GM18508 (cell line): ENCODE measurements at regions not wholly inside any gene's neighbourhood (a gene's known extent, or its start where the extent isn't known, plus 50 kb on each side); places are given as distances from the start of the nearest gene placed in this dataset.

Experiments used
- ATAC-seq: cut with Tn5 transposase; IDR thresholded peaks from one replicate; pipeline ENCODE4 v1.9.1; 2021; ENCODE audit warnings: moderate number of reproducible peaks; ENCODE audit not compliant: insufficient read depth, unreplicated experiment

- no peak for ATAC-seq
Observed at GRCh38 chr6:74785236-74785635, 420.6 kb downstream of the COL12A1 start.

GRCh38 chr6:74782346-74782745 is 423.5 kb downstream of the COL12A1 start:
- no peak for ATAC-seq

- no peak for ATAC-seq
Observed at GRCh38 chr6:74780831-74781230, 425.0 kb downstream of the COL12A1 start.

- no peak for ATAC-seq
Observed at GRCh38 chr6:74768738-74769137, 437.1 kb downstream of the COL12A1 start.

- no peak for ATAC-seq
Observed at GRCh38 chr6:74768120-74768519, 437.7 kb downstream of the COL12A1 start.

GRCh38 chr6:74765486-74765885 is 440.4 kb downstream of the COL12A1 start:
- no peak for ATAC-seq

- no peak for ATAC-seq
Observed at GRCh38 chr6:74764486-74764885, 441.4 kb downstream of the COL12A1 start.

GRCh38 chr6:74762841-74763240 is 443.0 kb downstream of the COL12A1 start:
- ATAC-seq = no peak

- ATAC-seq = no peak
Observed at GRCh38 chr6:74757813-74758212, 448.0 kb downstream of the COL12A1 start.

GRCh38 chr6:74756923-74757322 is 448.9 kb downstream of the COL12A1 start:
- ATAC-seq = no peak

- ATAC-seq = no peak
Observed at GRCh38 chr6:74755778-74756177, 450.1 kb downstream of the COL12A1 start.

GRCh38 chr6:74755196-74755595 is 450.7 kb downstream of the COL12A1 start:
- ATAC-seq = no peak

- ATAC-seq = no peak
Observed at GRCh38 chr6:74753883-74754600, 451.8 kb downstream of the COL12A1 start.

- no peak for ATAC-seq
Observed at GRCh38 chr6:74752303-74752702, 453.6 kb downstream of the COL12A1 start.

- ATAC-seq = no peak
Observed at GRCh38 chr6:74750826-74751225, 455.0 kb downstream of the COL12A1 start.

GRCh38 chr6:74749211-74750147 is 456.4 kb downstream of the COL12A1 start:
- peak; percentile 71 for ATAC-seq

GRCh38 chr6:74745670-74746069 is 460.2 kb downstream of the COL12A1 start:
- no peak for ATAC-seq

GRCh38 chr6:74742793-74743508 is 462.9 kb downstream of the COL12A1 start:
- no peak for ATAC-seq

- ATAC-seq = no peak
Observed at GRCh38 chr6:74741646-74742045, 464.2 kb downstream of the COL12A1 start.

- no peak for ATAC-seq
Observed at GRCh38 chr6:74735304-74735703, 470.5 kb downstream of the COL12A1 start.

- ATAC-seq = no peak
Observed at GRCh38 chr6:74734901-74735300, 471.0 kb downstream of the COL12A1 start.
